HEK293 (cell line): ENCODE measurements at regions not wholly inside any gene's neighbourhood (a gene's known extent, or its start where the extent isn't known, plus 50 kb on each side); places are given as distances from the start of the nearest gene placed in this dataset.

ENCODE experiments used
- ZBTB10 ChIP-seq: fragments of 450-650 bp; formaldehyde crosslinking; IDR thresholded peaks from 2 replicates; pipeline ENCODE4 v1.5.1; 2016; ENCODE audit warnings: missing biosample characterization, missing genetic modification characterization
- ZNF274 ChIP-seq, 2 experiments: fragments of 200-500 bp in 1 of 2; fragments of 450-650 bp in 1 of 2; sonication (Bioruptor generic) in 1 of 2; formaldehyde crosslinking in 1 of 2; IDR thresholded peaks; 2 replicates each; pipeline versions ENCODE4 v1.5.1 to v1.6.1; 2014 to 2016; ENCODE audit warnings: borderline replicate concordance in 1 of 2, inconsistent platforms in 1 of 2, low read length in 1 of 2, missing biosample characterization in 1 of 2, missing genetic modification characterization in 1 of 2
- ZNF391 ChIP-seq: fragments of 450-650 bp; formaldehyde crosslinking; IDR thresholded peaks from 2 replicates; pipeline ENCODE4 v1.5.1; 2016; ENCODE audit warnings: low read depth, missing biosample characterization, missing genetic modification characterization, borderline replicate concordance
- TF ChIP-seq, protein P1 (sequence below): fragments of 450-650 bp; formaldehyde crosslinking; IDR thresholded peaks from 2 replicates; pipeline ENCODE4 v1.5.1; 2016; ENCODE audit warnings: missing biosample characterization, missing genetic modification characterization

DNA sequence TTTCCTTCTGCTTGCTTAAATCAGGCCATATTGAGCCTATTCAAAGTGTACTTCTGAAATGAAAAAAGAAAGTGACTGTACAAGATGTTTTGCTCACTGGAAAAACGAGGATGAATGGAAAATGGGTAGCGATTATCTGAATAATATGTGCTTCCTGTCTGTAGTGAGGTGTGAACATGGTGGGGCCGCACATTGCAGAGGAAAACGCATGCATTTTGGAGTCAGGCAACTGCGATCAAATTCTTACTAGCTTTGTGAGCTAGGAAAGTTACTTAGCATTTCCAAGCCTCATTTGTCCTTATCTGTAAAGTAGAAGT lies 73.0 kb upstream of the PRSS3 start:
- TF ChIP-seq ZNF391 (tag by site-specific recombination) (no peak), ZNF274 (IDR thresholded peaks at IDR 0.05; ENCODE audit: low read length) (no peak), ZNF274 (tag by site-specific recombination; IDR thresholded peaks at IDR 0.05; ENCODE audit: borderline replicate concordance) (no peak), ZBTB10 (tag by site-specific recombination) (no peak)
- TF ChIP-seq, protein P1, sequence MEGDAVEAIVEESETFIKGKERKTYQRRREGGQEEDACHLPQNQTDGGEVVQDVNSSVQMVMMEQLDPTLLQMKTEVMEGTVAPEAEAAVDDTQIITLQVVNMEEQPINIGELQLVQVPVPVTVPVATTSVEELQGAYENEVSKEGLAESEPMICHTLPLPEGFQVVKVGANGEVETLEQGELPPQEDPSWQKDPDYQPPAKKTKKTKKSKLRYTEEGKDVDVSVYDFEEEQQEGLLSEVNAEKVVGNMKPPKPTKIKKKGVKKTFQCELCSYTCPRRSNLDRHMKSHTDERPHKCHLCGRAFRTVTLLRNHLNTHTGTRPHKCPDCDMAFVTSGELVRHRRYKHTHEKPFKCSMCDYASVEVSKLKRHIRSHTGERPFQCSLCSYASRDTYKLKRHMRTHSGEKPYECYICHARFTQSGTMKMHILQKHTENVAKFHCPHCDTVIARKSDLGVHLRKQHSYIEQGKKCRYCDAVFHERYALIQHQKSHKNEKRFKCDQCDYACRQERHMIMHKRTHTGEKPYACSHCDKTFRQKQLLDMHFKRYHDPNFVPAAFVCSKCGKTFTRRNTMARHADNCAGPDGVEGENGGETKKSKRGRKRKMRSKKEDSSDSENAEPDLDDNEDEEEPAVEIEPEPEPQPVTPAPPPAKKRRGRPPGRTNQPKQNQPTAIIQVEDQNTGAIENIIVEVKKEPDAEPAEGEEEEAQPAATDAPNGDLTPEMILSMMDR (tag by site-specific recombination), result no peak
